ENCODE measurements at regions not wholly inside any gene's neighbourhood (a gene's known extent, or its start where the extent isn't known, plus 50 kb on each side); places are given as distances from the start of the nearest gene placed in this dataset.
"Not testable (repeated sequence)": the region's sequence is repeated elsewhere in the genome, so short reads cannot be mapped to it uniquely, and the experiment has no call there.

- TF ChIP-seq, protein P1, sequence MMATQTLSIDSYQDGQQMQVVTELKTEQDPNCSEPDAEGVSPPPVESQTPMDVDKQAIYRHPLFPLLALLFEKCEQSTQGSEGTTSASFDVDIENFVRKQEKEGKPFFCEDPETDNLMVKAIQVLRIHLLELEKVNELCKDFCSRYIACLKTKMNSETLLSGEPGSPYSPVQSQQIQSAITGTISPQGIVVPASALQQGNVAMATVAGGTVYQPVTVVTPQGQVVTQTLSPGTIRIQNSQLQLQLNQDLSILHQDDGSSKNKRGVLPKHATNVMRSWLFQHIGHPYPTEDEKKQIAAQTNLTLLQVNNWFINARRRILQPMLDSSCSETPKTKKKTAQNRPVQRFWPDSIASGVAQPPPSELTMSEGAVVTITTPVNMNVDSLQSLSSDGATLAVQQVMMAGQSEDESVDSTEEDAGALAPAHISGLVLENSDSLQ (IDR thresholded peaks at IDR 0.05) = no peak
- TF ChIP-seq NFRKB (IDR thresholded peaks at IDR 0.05) (no peak), L3MBTL2 (conservative IDR thresholded peaks at IDR 0.05) (no peak), SUZ12 (IDR thresholded peaks at IDR 0.05) (no peak)
- POLR2A ChIA-PET = no interaction called here
- no peak for DNase-seq (ENCODE audit: extremely low spot score)
- CTCF ChIA-PET = no interaction called here
These were observed 1159.4 kb upstream of the ADGRB3 start for GRCh38 chr6:67475700-67476099.

- CTCF ChIA-PET = no interaction called here
- TF ChIP-seq ARNT (IDR thresholded peaks at IDR 0.05) (no peak), BHLHE40 (IDR thresholded peaks at IDR 0.05; ENCODE audit: borderline replicate concordance) (no peak), FOXK2 (IDR thresholded peaks at IDR 0.05) (no peak), HDGF (IDR thresholded peaks at IDR 0.05; ENCODE audit: borderline replicate concordance) (no peak), ELF4 (IDR thresholded peaks at IDR 0.05) (no peak), FOXM1 (IDR thresholded peaks at IDR 0.05; ENCODE audit: borderline replicate concordance) (no peak), TARDBP (IDR thresholded peaks at IDR 0.05) (no peak), FOXA1 (IDR thresholded peaks at IDR 0.05) (no peak), ZNF384 (IDR thresholded peaks at IDR 0.05) (no peak), SUZ12 (IDR thresholded peaks at IDR 0.05) (no peak)
- TF ChIP-seq, protein P1 (IDR thresholded peaks at IDR 0.05) = no peak
- POLR2A ChIA-PET = no interaction called here
- no peak for DNase-seq (ENCODE audit: extremely low spot score)
These were observed 1167.7 kb upstream of the ADGRB3 start for GRCh38 chr6:67467341-67467740.

GRCh38 chr6:67462725-67463124 lies 1172.4 kb upstream of the ADGRB3 start:
- POLR2A ChIA-PET; DNase-seq (ENCODE audit: extremely low spot score); CTCF ChIA-PET: not testable (repeated sequence)

DNA sequence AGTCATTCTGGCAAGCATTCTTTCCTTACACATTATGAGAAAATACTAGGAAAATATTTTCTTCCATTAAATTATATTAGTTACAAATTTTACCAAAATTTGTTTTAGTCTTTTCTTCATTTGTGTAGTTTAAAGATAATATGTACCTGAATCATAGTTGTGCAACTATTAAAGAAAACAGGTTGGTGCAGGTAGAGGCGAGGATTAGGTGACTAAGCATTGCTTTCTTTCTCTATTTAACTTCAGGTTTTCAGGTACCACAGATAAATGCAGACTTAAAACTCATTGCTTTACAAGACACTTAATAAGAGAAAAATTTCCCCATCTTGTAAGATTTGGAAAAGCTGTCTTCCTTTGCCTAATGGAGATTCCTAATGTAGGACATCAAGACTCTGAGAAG lies 1175.5 kb upstream of the ADGRB3 start:
- ChIA-PET POLR2A (no interaction called here), CTCF (no interaction called here)
- TF ChIP-seq L3MBTL2 (conservative IDR thresholded peaks at IDR 0.05) (no peak), HDGF (IDR thresholded peaks at IDR 0.05; ENCODE audit: borderline replicate concordance) (no peak), ARNT (IDR thresholded peaks at IDR 0.05) (no peak), LEF1 (IDR thresholded peaks at IDR 0.05; ENCODE audit: borderline replicate concordance) (no peak)
- no peak for DNase-seq (ENCODE audit: extremely low spot score)

GRCh38 chr6:67458265-67458664 lies 1176.8 kb upstream of the ADGRB3 start:
- CTCF ChIA-PET = no interaction called here
- no peak for DNase-seq (ENCODE audit: extremely low spot score)
- no peak for TF ChIP-seq FOXM1 (IDR thresholded peaks at IDR 0.05; ENCODE audit: borderline replicate concordance)
- TF ChIP-seq FOXA1 (IDR thresholded peaks at IDR 0.05) = no peak
- no peak for TF ChIP-seq ARNT (IDR thresholded peaks at IDR 0.05)
- no peak for TF ChIP-seq TARDBP (IDR thresholded peaks at IDR 0.05)
- no peak for TF ChIP-seq NFRKB (IDR thresholded peaks at IDR 0.05)
- no peak for TF ChIP-seq BHLHE40 (IDR thresholded peaks at IDR 0.05; ENCODE audit: borderline replicate concordance)
- TF ChIP-seq FOXK2 (IDR thresholded peaks at IDR 0.05) = no peak
- no peak for TF ChIP-seq LEF1 (IDR thresholded peaks at IDR 0.05; ENCODE audit: borderline replicate concordance)
- no peak for TF ChIP-seq ELF4 (IDR thresholded peaks at IDR 0.05)
- TF ChIP-seq SUZ12 (IDR thresholded peaks at IDR 0.05) = no peak
- no peak for TF ChIP-seq ZNF384 (IDR thresholded peaks at IDR 0.05)
- TF ChIP-seq SP1 (IDR thresholded peaks at IDR 0.05) = no peak
- TF ChIP-seq, protein P1 (IDR thresholded peaks at IDR 0.05) = no peak
- no peak for TF ChIP-seq L3MBTL2 (conservative IDR thresholded peaks at IDR 0.05)
- no peak for TF ChIP-seq HDGF (IDR thresholded peaks at IDR 0.05; ENCODE audit: borderline replicate concordance)
- TF ChIP-seq CTBP1 (IDR thresholded peaks at IDR 0.05; ENCODE audit: borderline replicate concordance) = no peak
- POLR2A ChIA-PET = no interaction called here

DNA sequence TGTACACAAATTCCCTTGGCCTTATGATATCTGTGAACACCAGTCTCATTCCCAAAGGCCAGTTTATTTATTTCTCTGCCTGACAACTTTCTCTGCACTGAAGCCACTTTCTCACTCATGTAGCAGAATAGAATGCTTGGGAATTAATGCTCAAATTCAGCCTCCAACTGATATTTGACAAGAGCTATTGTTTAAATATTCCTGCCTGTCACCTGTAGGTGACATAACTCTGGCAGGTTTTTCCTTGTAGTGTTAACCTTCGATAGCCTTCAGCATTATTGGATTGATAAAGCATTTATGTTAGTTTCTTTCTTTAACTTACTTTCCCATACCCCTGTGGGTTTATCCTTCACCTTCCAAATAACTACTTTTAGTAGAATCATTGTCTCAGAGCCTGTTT lies 1183.2 kb upstream of the ADGRB3 start:
- ChIA-PET CTCF (no interaction called here), POLR2A (no interaction called here)
- no peak for DNase-seq (ENCODE audit: extremely low spot score)
- TF ChIP-seq TARDBP (IDR thresholded peaks at IDR 0.05) (no peak), HDGF (IDR thresholded peaks at IDR 0.05; ENCODE audit: borderline replicate concordance) (no peak), SP1 (IDR thresholded peaks at IDR 0.05) (no peak), LEF1 (IDR thresholded peaks at IDR 0.05; ENCODE audit: borderline replicate concordance) (no peak), ELF4 (IDR thresholded peaks at IDR 0.05) (no peak), FOXK2 (IDR thresholded peaks at IDR 0.05) (no peak), L3MBTL2 (conservative IDR thresholded peaks at IDR 0.05) (no peak), FOXA1 (IDR thresholded peaks at IDR 0.05) (no peak), NFRKB (IDR thresholded peaks at IDR 0.05) (no peak), CTBP1 (IDR thresholded peaks at IDR 0.05; ENCODE audit: borderline replicate concordance) (no peak), BHLHE40 (IDR thresholded peaks at IDR 0.05; ENCODE audit: borderline replicate concordance) (no peak), ARNT (IDR thresholded peaks at IDR 0.05) (no peak), FOXM1 (IDR thresholded peaks at IDR 0.05; ENCODE audit: borderline replicate concordance) (no peak), ZNF384 (IDR thresholded peaks at IDR 0.05) (no peak), SUZ12 (IDR thresholded peaks at IDR 0.05) (no peak)
- TF ChIP-seq, protein P1 (IDR thresholded peaks at IDR 0.05) = no peak

- DNase-seq (ENCODE audit: extremely low spot score) = no peak
- ChIA-PET POLR2A (no interaction called here), CTCF (no interaction called here)
- TF ChIP-seq HDGF (IDR thresholded peaks at IDR 0.05; ENCODE audit: borderline replicate concordance) = no peak
- no peak for TF ChIP-seq BHLHE40 (IDR thresholded peaks at IDR 0.05; ENCODE audit: borderline replicate concordance)
- TF ChIP-seq ARNT (IDR thresholded peaks at IDR 0.05) = no peak
- TF ChIP-seq CTBP1 (IDR thresholded peaks at IDR 0.05; ENCODE audit: borderline replicate concordance) = no peak
- TF ChIP-seq ELF4 (IDR thresholded peaks at IDR 0.05) = no peak
- TF ChIP-seq LEF1 (IDR thresholded peaks at IDR 0.05; ENCODE audit: borderline replicate concordance) = no peak
- no peak for TF ChIP-seq SUZ12 (IDR thresholded peaks at IDR 0.05)
- TF ChIP-seq L3MBTL2 (conservative IDR thresholded peaks at IDR 0.05) = no peak
- TF ChIP-seq FOXA1 (IDR thresholded peaks at IDR 0.05) = no peak
These were observed 1184.4 kb upstream of the ADGRB3 start for GRCh38 chr6:67450641-67451040.
